ENCODE measurements at regions not wholly inside any gene's neighbourhood (a gene's known extent, or its start where the extent isn't known, plus 50 kb on each side); places are given as distances from the start of the nearest gene placed in this dataset.

GRCh38 chr11:26839911-26840698 lies 118.2 kb upstream of the SLC5A12 start (continued):
- no peak for TF ChIP-seq SMAD3 (CRISPR knock-in tag; IDR thresholded peaks at IDR 0.05)
- TF ChIP-seq SRY (CRISPR knock-in tag; IDR thresholded peaks at IDR 0.05): no peak

GRCh38 chr11:26841818-26842473 lies 120.1 kb upstream of the SLC5A12 start:
- ATAC-seq (no peak), FAIRE-seq (no peak), DNase-seq (ENCODE audit: low spot score) (no peak)
- Histone ChIP-seq H3K4me1 (ENCODE audit: insufficient read depth, low read length) (no peaks in the 10 kb centered on the region), H3K9me3 (ENCODE audit: low read length) (no peaks in the 10 kb centered on the region), H3K27me3 (ENCODE audit: control insufficient read depth in 1 of 2, insufficient read depth in 2 of 2, low read length in 2 of 2) (no peaks in the 10 kb centered on the region; a peak in 1 of 5 replicates), H3K79me2 (ENCODE audit: insufficient read depth, low read length) (no peaks in the 10 kb centered on the region), H3K9ac (ENCODE audit: insufficient read depth, low read depth, low read length) (no peak overlapping the region), H3K4me3 (replicated peaks in 1 of 3; ENCODE audit: insufficient read depth in 1 of 3, low read depth in 2 of 3, low read length in 3 of 3) (no peak overlapping the region), H3K4me2 (ENCODE audit: low read depth, low read length) (no peak overlapping the region), H3K27ac (ENCODE audit: extremely low read length, insufficient read depth, low read length) (no peak overlapping the region), H4K20me1 (ENCODE audit: insufficient read depth, low read length) (no peaks in the 10 kb centered on the region), H2AFZ (ENCODE audit: low read length) (no peak overlapping the region), H3K36me3 (replicated peaks in 1 of 2; ENCODE audit: control insufficient read depth in 1 of 2, insufficient read depth in 2 of 2, low read length in 2 of 2) (no peaks in the 10 kb centered on the region)
- 3% methylated on average over 2 of the region's 2 CpGs for WGBS (ENCODE audit: low lambda C conversion rate)
- in situ Hi-C loops (cut with HindIII; ENCODE audit: extremely low pct_ligation_motif_present, low pct_unique_long_range_greater_than_20kb): no loop called here
- no peak for TF ChIP-seq CEBPZ (IDR thresholded peaks at IDR 0.05; ENCODE audit: low read length)
- no peak for TF ChIP-seq ELF3 (CRISPR knock-in tag; IDR thresholded peaks at IDR 0.05)
- no peak for TF ChIP-seq ZNF24 (IDR thresholded peaks at IDR 0.05)
- TF ChIP-seq ZNF775 (CRISPR knock-in tag; IDR thresholded peaks at IDR 0.05; ENCODE audit: borderline replicate concordance): no peak
- TF ChIP-seq ZNF672 (CRISPR knock-in tag; IDR thresholded peaks at IDR 0.05): no peak
- TF ChIP-seq MYC (CRISPR knock-in tag; IDR thresholded peaks at IDR 0.05; ENCODE audit: borderline replicate concordance): no peak
- no peak for TF ChIP-seq PHF8 (CRISPR knock-in tag; IDR thresholded peaks at IDR 0.05)
- no peak for TF ChIP-seq ZSCAN9 (CRISPR knock-in tag; IDR thresholded peaks at IDR 0.05; ENCODE audit: borderline replicate concordance)
- no peak for TF ChIP-seq MATR3 (CRISPR knock-in tag; IDR thresholded peaks at IDR 0.05)
- no peak for TF ChIP-seq ZEB1 (IDR thresholded peaks at IDR 0.05; ENCODE audit: insufficient replicate concordance, low read depth)
- TF ChIP-seq CENPBD1 (CRISPR knock-in tag; IDR thresholded peaks at IDR 0.05; ENCODE audit: borderline replicate concordance, low read depth): no peak
- no peak for TF ChIP-seq SOX13 (IDR thresholded peaks at IDR 0.05)
- no peak for TF ChIP-seq SOX13 (CRISPR knock-in tag; conservative IDR thresholded peaks at IDR 0.05 in 1 of 2, IDR thresholded peaks at IDR 0.05 in 1 of 2)
- no peak for TF ChIP-seq POLR2AphosphoS5 (IDR thresholded peaks at IDR 0.05; ENCODE audit: low read depth, low read length)
- TF ChIP-seq YEATS4 (CRISPR knock-in tag; IDR thresholded peaks at IDR 0.05; ENCODE audit: borderline replicate concordance): no peak
- TF ChIP-seq SMAD9 (CRISPR knock-in tag; IDR thresholded peaks at IDR 0.05): no peak
- no peak for TF ChIP-seq TCF7 (IDR thresholded peaks at IDR 0.05; ENCODE audit: low read depth)
- TF ChIP-seq MYPOP (CRISPR knock-in tag; IDR thresholded peaks at IDR 0.05): no peak
- intact Hi-C loops (cut with micrococcal nuclease; ENCODE audit: unreplicated experiment): no loop called here
- POLR2A ChIA-PET: no interaction called here
- no TSS peak for BruUV-seq (replicated peaks)
- CTCF ChIA-PET (ENCODE audit: low intra/inter-chr PET ratio, low total read pairs): no interaction called here

All from HepG2 (cell line).